IMR-90 (cell line): ENCODE measurements at regions not wholly inside any gene's neighbourhood (a gene's known extent, or its start where the extent isn't known, plus 50 kb on each side); places are given as distances from the start of the nearest gene placed in this dataset.

Experiments
- ATAC-seq: fragments of 200-7000 bp; cut with Tn5 transposase; 2 replicates; pipeline ENCODE4 v1.9.1; 2020; ENCODE audit warnings: low read depth, mild to moderate bottlenecking, moderate library complexity
- BruUV-seq: library from RNA; stranded (reverse); fragments of 400-500 nt; replicated peaks from 2 replicates; lab custom pipeline; 2021; lab: Mats Ljungman, UMichigan
- CTCF ChIA-PET: fragments of 300-600 bp; formaldehyde crosslinking; extraction: SDS; loops from one replicate; lab custom pipeline; 2021; ENCODE audit warnings: antibody characterized with exemption; lab: Yijun Ruan, JAX
- POLR2A ChIA-PET: fragments of 300-600 bp; sonication (Branson Sonifier 250); formaldehyde crosslinking; loops from one replicate; lab custom pipeline; 2022; ENCODE audit warnings: antibody characterized with exemption; ENCODE audit not compliant: unreplicated experiment; lab: Charles Lee
- DNase-seq: peaks from one replicate; pipeline ENCODE4 v3.0.0; 2013
- H2AFZ ChIP-seq: replicated peaks from 2 replicates; pipeline ENCODE3; 2013; ENCODE audit warnings: low read length, mild to moderate bottlenecking; ENCODE audit not compliant: poor library complexity
- H2AK5ac ChIP-seq: 2 replicates; pipeline ENCODE4 v1.6.1; 2013; ENCODE audit warnings: low read depth, low read length, inconsistent platforms
- H2AK9ac ChIP-seq: replicated peaks from 2 replicates; pipeline ENCODE3; 2013; ENCODE audit warnings: mild to moderate bottlenecking, low read depth, low read length, moderate library complexity; ENCODE audit not compliant: poor library complexity
- H2BK120ac ChIP-seq: 2 replicates; pipeline ENCODE4 v1.6.1; 2013; ENCODE audit warnings: low read depth, low read length, inconsistent platforms
- H2BK15ac ChIP-seq: 3 replicates; pipeline ENCODE4 v1.6.1; 2013; ENCODE audit warnings: low read depth, low read length, inconsistent platforms
- H2BK20ac ChIP-seq: 2 replicates; pipeline ENCODE4 v1.6.1; 2013; ENCODE audit warnings: low read depth, mild to moderate bottlenecking, inconsistent platforms, low read length, moderate library complexity
- H2BK5ac ChIP-seq: 2 replicates; pipeline ENCODE4 v1.6.1; 2013; ENCODE audit warnings: mild to moderate bottlenecking, low read depth, low read length, inconsistent platforms; ENCODE audit not compliant: poor library complexity, severe bottlenecking
- H3K14ac ChIP-seq: replicated peaks from 2 replicates; pipeline ENCODE4 v1.6.1; 2013; ENCODE audit warnings: low read depth, low read length, inconsistent platforms
- H3K18ac ChIP-seq: 2 replicates; pipeline ENCODE4 v1.6.1; 2013; ENCODE audit warnings: low read depth, low read length, control low read depth
- H3K23ac ChIP-seq: 2 replicates; pipeline ENCODE4 v1.6.1; 2013; ENCODE audit warnings: low read depth, low read length, inconsistent platforms
- H3K27ac ChIP-seq: 2 replicates; pipeline ENCODE4 v1.5.1; 2013; ENCODE audit warnings: mild to moderate bottlenecking, control low read depth, low read length; ENCODE audit not compliant: insufficient read depth
- H3K27me3 ChIP-seq: 2 replicates; pipeline ENCODE4 v1.6.1; 2013; ENCODE audit warnings: low read length; ENCODE audit not compliant: control insufficient read depth, insufficient read depth
- H3K36me3 ChIP-seq: 2 replicates; pipeline ENCODE4 v1.6.1; 2013; ENCODE audit warnings: low read length, mixed read lengths; ENCODE audit not compliant: control insufficient read depth, insufficient read depth
- H3K4ac ChIP-seq: 2 replicates; pipeline ENCODE4 v1.6.1; 2013; ENCODE audit warnings: low read depth, low read length, inconsistent platforms
- H3K4me1 ChIP-seq: 2 replicates; pipeline ENCODE4 v1.6.1; 2013; ENCODE audit warnings: low read length, mixed read lengths; ENCODE audit not compliant: control insufficient read depth, insufficient read depth
- H3K4me2 ChIP-seq: 2 replicates; pipeline ENCODE4 v1.6.1; 2013; ENCODE audit warnings: low read depth, mild to moderate bottlenecking, control low read depth, low read length, moderate library complexity
- H3K4me3 ChIP-seq: 2 replicates; pipeline ENCODE4 v1.5.1; 2013; ENCODE audit warnings: low read depth, mild to moderate bottlenecking, control low read depth, low read length, moderate library complexity; ENCODE audit not compliant: insufficient read depth
- H3K56ac ChIP-seq: 2 replicates; pipeline ENCODE4 v1.6.1; 2013; ENCODE audit warnings: low read length, inconsistent platforms; ENCODE audit not compliant: insufficient read depth; ENCODE audit errors: extremely low read depth
- H3K79me1 ChIP-seq, 2 experiments: 2 replicates each; pipeline ENCODE4 v1.6.1; 2013; ENCODE audit warnings: low read length in 2 of 2, inconsistent platforms in 1 of 2, low read depth in 1 of 2
- H3K9ac ChIP-seq: 2 replicates; pipeline ENCODE4 v1.6.1; 2013; ENCODE audit warnings: low read depth, low read length, control low read depth
- H3K9me1 ChIP-seq: 2 replicates; pipeline ENCODE4 v1.6.1; 2013; ENCODE audit warnings: low read length, inconsistent platforms; ENCODE audit not compliant: insufficient read depth
- H3K9me3 ChIP-seq: 2 replicates; pipeline ENCODE4 v1.6.1; 2013; ENCODE audit warnings: low read length; ENCODE audit not compliant: control insufficient read depth, insufficient read depth
- H4K20me1 ChIP-seq: 2 replicates; pipeline ENCODE4 v1.6.1; 2013; ENCODE audit warnings: low read length, inconsistent platforms; ENCODE audit not compliant: insufficient read depth
- H4K5ac ChIP-seq: 2 replicates; pipeline ENCODE4 v1.6.1; 2013; ENCODE audit warnings: mild to moderate bottlenecking, low read depth, low read length, control low read depth
- H4K8ac ChIP-seq, 2 experiments: 2 replicates each; pipeline ENCODE4 v1.6.1; 2013; ENCODE audit warnings: low read depth in 2 of 2, low read length in 2 of 2, control low read depth in 1 of 2, inconsistent platforms in 1 of 2
- H4K91ac ChIP-seq: 2 replicates; pipeline ENCODE4 v1.6.1; 2013; ENCODE audit warnings: low read depth, low read length, inconsistent platforms; ENCODE audit not compliant: insufficient read depth
- BHLHE40 ChIP-seq: fragments of 150-350 bp; IDR thresholded peaks from 2 replicates; pipeline ENCODE4 v1.6.1; 2016; ENCODE audit warnings: mild to moderate bottlenecking, low read depth, low read length
- FOS ChIP-seq: fragments of 150-350 bp; IDR thresholded peaks from 2 replicates; pipeline ENCODE4 v1.6.1; 2016; ENCODE audit warnings: low read depth, low read length
- MAFK ChIP-seq: IDR thresholded peaks from 2 replicates; pipeline ENCODE4 v1.6.1; 2012; ENCODE audit warnings: low read depth, low read length, improper control_type of control experiment
- MXI1 ChIP-seq: IDR thresholded peaks from 2 replicates; pipeline ENCODE4 v1.6.1; 2012; ENCODE audit warnings: low read depth, mild to moderate bottlenecking, low read length, moderate library complexity, borderline replicate concordance
- NFE2L2 ChIP-seq: fragments of 150-350 bp; IDR thresholded peaks from 2 replicates; pipeline ENCODE4 v1.6.1; 2016; ENCODE audit warnings: low read depth, mild to moderate bottlenecking, low read length
- POLR2A ChIP-seq: IDR thresholded peaks from 2 replicates; pipeline ENCODE4 v1.6.1; 2012; ENCODE audit warnings: mild to moderate bottlenecking, low read depth, low read length
- RFX5 ChIP-seq: IDR thresholded peaks from 2 replicates; pipeline ENCODE4 v1.8.0; 2012; ENCODE audit warnings: low read depth, mild to moderate bottlenecking, low read length, moderate library complexity
- WGBS, 2 experiments: methylation state at CpG; one replicate each; pipeline versions ENCODE4 v1.1.5 to v1.1.7; 2013; ENCODE audit warnings: missing lambda C conversion rate in 2 of 2; ENCODE audit not compliant: insufficient read length in 1 of 2; ENCODE audit errors: extremely low coverage in 2 of 2; 5-methylcytosine and 5-hydroxymethylcytosine counted together
- dilution Hi-C: fragments of 300-500 bp; cut with HindIII; formaldehyde crosslinking; loops from one replicate; pipeline ENCODE4 v1.14.3; 2018; ENCODE audit warnings: low sequenced_read_pairs; ENCODE audit not compliant: unreplicated experiment
- in situ Hi-C: fragments of 300-500 bp; cut with MboI; formaldehyde crosslinking; loops from 3 replicates; pipeline ENCODE4 v1.14.3; 2019; ENCODE audit warnings: low sequenced_read_pairs, inconsistent platforms, mixed read lengths
- intact Hi-C: fragments of 100-400 bp; cut with micrococcal nuclease; formaldehyde crosslinking; loops from 2 replicates; pipeline ENCODE4 v1.10.0; 2022
- TF ChIP-seq, protein P1 (sequence below): fragments of 150-350 bp; IDR thresholded peaks from 2 replicates; pipeline ENCODE4 v1.6.1; 2016; ENCODE audit warnings: low read depth, mild to moderate bottlenecking, low read length, moderate library complexity, borderline replicate concordance
- TF ChIP-seq, protein P2 (sequence below): conservative IDR thresholded peaks from 2 replicates; pipeline ENCODE4 v1.5.1; 2012; ENCODE audit warnings: mild to moderate bottlenecking, low read depth, low read length, improper control_type of control experiment

DNA sequence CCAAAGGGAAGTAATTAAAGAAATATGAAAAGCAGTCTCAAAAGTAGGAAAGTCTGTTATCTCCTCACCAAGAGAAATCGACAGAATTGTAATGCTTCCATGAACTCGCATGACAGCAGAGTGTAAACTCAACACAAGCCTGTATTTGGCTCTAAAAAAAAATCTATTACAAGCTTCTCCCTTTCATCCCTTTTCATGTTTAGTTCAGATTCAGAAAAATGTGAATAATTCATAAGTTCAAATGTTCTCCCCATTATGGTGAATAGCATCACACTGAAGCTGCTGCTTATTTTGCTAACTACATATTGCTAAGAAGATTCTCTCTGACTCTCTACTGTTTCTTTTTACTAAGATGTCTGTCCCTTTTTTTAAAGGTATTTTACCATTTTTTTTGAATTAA is 910.3 kb upstream of the MBL2 start:
- dilution Hi-C loops (no loop called here), intact Hi-C loops (no loop called here), in situ Hi-C loops (no loop called here)
- H3K4me2 ChIP-seq, result no peak overlapping the region
- no peak overlapping the region for H4K91ac ChIP-seq
- no peak overlapping the region for H3K4me3 ChIP-seq
- no peak overlapping the region for H3K14ac ChIP-seq
- ATAC-seq, result no peak
- H3K4me1 ChIP-seq, result no peaks in the 10 kb centered on the region
- no peak overlapping the region for H3K4ac ChIP-seq
- H2AK9ac ChIP-seq, result no peak overlapping the region
- no peak overlapping the region for H2BK20ac ChIP-seq
- no peak overlapping the region for H2AFZ ChIP-seq
- no peak overlapping the region for H2BK15ac ChIP-seq
- H2AK5ac ChIP-seq, result no peak overlapping the region
- H3K9me3 ChIP-seq, result no peaks in the 10 kb centered on the region
- ChIA-PET CTCF (no interaction called here), POLR2A (no interaction called here)
- DNase-seq, result no peak
- H3K27ac ChIP-seq, result no peak overlapping the region
- no TSS peak for BruUV-seq
- H2BK120ac ChIP-seq, result no peak overlapping the region
- no peak overlapping the region for H3K23ac ChIP-seq
- no peaks in the 10 kb centered on the region for H3K9me1 ChIP-seq
- no peak overlapping the region for H4K5ac ChIP-seq
- H3K9ac ChIP-seq, result no peak overlapping the region
- H3K79me1 ChIP-seq, result no peaks in the 10 kb centered on the region
- H3K18ac ChIP-seq, result no peak overlapping the region
- no peak overlapping the region for H2BK5ac ChIP-seq
- no peak overlapping the region for H4K8ac ChIP-seq
- TF ChIP-seq RFX5, result no peak
- TF ChIP-seq MXI1, result no peak
- TF ChIP-seq BHLHE40, result no peak
- TF ChIP-seq NFE2L2, result no peak
- no peak for TF ChIP-seq MAFK
- TF ChIP-seq, protein P1, sequence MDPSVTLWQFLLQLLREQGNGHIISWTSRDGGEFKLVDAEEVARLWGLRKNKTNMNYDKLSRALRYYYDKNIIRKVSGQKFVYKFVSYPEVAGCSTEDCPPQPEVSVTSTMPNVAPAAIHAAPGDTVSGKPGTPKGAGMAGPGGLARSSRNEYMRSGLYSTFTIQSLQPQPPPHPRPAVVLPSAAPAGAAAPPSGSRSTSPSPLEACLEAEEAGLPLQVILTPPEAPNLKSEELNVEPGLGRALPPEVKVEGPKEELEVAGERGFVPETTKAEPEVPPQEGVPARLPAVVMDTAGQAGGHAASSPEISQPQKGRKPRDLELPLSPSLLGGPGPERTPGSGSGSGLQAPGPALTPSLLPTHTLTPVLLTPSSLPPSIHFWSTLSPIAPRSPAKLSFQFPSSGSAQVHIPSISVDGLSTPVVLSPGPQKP, result no peak
- no peak for TF ChIP-seq FOS
- no peak for TF ChIP-seq POLR2A
- TF ChIP-seq, protein P2, sequence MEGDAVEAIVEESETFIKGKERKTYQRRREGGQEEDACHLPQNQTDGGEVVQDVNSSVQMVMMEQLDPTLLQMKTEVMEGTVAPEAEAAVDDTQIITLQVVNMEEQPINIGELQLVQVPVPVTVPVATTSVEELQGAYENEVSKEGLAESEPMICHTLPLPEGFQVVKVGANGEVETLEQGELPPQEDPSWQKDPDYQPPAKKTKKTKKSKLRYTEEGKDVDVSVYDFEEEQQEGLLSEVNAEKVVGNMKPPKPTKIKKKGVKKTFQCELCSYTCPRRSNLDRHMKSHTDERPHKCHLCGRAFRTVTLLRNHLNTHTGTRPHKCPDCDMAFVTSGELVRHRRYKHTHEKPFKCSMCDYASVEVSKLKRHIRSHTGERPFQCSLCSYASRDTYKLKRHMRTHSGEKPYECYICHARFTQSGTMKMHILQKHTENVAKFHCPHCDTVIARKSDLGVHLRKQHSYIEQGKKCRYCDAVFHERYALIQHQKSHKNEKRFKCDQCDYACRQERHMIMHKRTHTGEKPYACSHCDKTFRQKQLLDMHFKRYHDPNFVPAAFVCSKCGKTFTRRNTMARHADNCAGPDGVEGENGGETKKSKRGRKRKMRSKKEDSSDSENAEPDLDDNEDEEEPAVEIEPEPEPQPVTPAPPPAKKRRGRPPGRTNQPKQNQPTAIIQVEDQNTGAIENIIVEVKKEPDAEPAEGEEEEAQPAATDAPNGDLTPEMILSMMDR, result no peak
- H3K56ac ChIP-seq, result no peak overlapping the region
- no peaks in the 10 kb centered on the region for H4K20me1 ChIP-seq
- no CpG with 5 or more reads among the region's 2 CpGs for WGBS, 2 experiments
- H3K27me3 ChIP-seq, result no peaks in the 10 kb centered on the region
- H3K36me3 ChIP-seq, result no peaks in the 10 kb centered on the region
